GM04503 (cell line): ENCODE measurements at regions not wholly inside any gene's neighbourhood (a gene's known extent, or its start where the extent isn't known, plus 50 kb on each side); places are given as distances from the start of the nearest gene placed in this dataset.
A peak's percentile ranks its signal among the peaks of the same experiment; 100 is the strongest.

Experiments
- DNase-seq: peaks from one replicate; pipeline ENCODE4 v3.0.0-alpha.2; 2012; ENCODE audit warnings: low read depth

DNA sequence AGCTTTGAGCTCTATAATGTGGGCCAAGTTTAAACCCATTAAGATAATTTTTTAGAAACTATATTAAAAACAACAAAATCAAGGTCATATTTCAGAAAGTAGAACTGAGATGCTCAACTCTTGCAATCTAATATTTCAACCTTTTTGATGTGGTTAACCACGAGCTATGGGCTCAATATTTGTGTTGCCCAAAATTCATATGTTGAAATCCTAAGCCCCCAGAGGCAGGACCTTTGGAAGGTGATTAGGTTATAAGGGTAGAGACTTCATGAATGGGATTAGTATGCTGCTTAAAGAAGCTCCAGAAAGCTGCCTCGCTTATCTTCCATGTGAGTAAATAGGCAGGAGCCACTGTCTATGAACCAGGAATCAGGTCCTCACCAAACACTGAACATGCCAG is 284.4 kb downstream of the CRPPA start:
- no peak for DNase-seq

DNA sequence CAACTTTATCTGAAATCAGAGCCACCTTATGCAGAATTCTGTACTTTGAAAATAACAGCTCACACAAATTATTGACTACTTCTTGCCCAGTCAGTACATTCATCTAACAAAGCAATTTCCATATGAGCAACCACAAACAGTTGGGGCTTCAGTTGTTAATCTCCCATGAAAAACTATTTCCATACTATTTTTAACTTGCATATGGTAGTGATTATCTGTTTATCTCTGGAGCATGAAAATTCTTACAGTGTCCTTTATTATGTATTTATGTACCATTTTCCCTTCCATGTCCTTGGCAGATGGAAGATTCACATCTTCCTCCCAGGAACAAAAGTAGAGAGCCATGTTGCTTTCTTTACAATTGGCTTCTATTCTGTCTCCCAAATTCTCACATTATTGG is 285.7 kb downstream of the CRPPA start:
- no peak for DNase-seq

DNA sequence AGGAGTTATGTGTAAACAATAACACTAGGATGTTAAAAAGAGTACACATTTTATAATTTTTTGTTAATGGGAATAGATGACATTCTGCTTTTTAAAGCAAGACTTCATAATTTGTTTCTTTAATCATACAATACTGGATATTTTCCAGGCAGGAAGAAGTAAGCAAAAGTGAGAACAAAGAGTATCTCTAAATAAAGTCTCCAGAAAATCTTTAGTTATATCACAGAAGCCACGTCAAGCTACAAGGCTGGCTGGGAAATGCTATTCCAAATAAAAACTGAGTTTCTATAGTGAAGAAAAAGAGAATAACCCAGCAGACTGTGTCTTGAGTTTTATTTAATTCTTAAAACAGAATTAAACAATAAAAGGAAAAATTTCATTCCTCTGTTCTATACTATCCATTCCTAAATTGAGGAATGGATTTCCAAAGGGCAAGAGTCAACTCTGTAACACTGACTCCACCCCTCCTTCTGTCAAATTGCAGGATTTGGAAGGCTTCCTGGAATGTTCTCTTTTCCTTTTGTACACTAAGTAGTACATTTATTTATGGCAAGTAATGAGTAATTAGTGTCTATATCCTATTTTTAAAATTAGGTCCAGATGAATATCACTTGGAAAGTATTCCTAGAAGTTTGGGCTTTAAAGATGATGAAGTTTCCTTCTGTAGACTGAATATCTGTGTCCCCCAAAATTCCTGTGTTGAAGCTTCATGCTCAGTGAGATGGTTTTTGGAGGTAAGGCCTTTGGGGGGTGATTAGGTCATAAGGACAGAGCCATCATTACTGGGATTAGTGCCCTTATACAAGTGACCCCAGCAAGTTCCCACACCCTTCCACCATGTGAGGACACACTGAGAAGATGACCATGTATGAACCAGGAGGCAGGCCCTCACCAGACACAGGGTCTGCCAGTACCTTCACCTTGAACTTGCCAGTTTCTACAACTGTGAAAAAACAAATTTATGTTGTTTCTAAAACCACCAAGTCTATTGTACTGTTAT is 290.9 kb downstream of the CRPPA start:
- peak; percentile 42 for DNase-seq

DNA sequence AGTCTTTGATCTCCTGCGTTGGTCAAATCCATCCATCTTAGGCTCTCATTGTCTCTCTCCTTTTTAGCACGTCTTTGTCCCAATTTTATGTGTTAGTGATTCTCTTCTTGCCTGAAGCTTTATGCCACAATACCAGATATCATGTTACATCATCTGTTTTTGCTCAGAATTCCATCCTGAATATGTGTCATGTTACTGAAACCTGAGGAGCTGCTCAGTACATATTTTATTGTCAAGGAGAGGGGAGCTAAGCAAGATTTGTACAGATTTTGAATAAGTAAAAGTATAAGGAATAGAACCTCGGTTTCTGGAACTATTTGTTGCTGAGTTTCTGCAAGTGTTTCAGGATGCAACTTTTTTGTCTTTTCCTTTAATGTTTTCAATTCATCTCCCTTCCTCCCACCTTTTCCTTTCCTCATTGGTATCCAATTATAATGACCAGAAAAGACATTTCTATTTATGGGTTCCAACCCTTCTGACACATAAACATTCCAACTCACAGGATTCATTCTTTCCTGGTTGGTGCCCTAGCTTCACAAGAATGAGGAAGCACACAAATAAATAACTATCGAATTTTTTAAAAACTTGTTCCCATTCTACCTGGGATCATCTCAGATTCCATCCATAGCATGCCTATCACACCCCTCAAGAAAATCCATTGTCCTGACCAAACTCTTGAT is 291.8 kb downstream of the CRPPA start:
- DNase-seq: peak; percentile 85

DNA sequence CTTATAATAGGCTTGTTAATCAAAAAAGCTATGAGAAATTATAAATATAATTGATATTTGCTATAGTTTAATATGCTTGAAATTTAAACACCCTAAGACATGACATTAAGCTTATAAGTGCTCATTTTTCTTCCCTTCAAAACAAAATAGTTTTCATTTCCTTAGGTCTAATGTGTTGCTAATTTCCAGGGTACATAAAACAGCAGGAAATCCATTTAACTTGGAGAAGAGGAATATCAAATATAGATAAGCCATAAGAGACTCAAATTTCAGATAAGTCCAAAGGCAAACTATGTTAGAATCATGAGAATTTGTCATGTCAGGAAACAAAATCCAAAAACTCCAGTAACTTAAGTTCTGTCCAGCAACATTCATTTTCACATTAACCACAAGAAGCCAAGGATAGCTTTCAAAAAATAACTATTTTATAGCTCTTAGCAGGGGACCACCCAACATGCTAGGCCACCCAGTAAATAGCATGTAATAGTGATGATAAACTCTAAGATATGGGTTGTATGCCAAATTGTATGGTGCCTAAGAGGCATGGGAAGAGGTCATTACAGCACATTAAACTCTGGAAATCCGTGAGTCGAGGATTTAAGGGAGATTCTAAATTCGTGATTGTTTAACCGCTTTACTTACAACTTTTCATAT is 298.1 kb downstream of the CRPPA start:
- no peak for DNase-seq

DNA sequence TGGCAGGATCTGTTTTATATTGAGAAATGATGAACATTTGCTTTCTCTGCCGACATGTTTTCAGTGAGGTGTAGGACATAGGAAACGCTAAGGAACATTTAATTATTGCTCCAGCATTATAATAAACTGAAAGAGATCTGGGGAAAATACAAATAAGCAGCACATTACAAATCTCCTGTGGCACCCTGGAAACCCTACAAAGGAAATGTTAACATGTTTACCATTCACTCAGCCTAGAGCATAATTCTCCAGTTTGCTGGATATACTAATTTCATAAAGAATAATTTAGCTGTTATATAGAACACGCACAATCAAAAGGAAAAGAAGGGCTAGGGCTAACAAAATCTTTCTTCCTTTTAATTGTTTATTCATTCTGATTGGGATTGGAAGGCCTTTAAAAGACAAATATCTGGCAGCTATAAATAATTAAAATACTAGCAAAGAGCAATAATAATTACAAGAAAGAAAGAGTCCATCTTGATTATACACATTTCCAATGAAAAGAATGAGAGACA is 299.4 kb downstream of the CRPPA start:
- DNase-seq: no peak

DNA sequence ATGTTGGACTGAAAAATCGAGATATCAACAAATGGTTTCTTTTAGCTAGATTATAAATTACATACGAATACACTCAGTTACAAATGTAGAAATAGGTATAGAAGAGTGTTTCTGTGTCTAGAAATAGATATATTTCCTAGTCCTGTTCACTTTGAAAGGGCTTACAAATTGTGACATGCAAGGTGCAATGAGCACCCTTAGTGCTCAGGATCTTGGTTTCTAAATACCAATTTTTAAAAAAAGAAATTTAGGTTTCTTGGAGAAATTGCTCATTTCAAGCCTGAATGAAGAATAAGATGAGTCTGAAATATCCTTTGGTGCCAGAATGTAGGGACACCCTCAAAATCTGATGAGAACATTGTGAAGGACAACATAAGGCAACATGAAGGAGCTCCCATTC is 306.0 kb downstream of the CRPPA start:
- DNase-seq: no peak

DNA sequence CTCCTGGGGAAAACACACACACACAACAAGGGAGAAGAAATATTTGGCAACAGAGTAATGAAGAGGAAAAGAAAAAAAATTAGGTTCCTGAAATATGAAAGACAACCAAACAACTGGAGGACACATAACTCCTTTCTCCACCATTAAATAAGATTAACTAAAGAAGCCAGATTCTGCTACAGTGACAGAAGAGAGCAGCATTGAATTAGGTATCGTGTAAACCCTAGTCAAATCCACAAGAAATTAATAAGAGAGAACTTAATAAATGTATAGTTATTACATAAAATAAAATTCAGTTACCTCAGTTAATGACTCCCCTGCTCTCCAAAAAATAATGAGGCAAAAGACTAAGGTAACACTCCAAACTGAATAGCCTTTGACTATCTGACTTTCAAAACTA is 306.7 kb downstream of the CRPPA start:
- DNase-seq: no peak

DNA sequence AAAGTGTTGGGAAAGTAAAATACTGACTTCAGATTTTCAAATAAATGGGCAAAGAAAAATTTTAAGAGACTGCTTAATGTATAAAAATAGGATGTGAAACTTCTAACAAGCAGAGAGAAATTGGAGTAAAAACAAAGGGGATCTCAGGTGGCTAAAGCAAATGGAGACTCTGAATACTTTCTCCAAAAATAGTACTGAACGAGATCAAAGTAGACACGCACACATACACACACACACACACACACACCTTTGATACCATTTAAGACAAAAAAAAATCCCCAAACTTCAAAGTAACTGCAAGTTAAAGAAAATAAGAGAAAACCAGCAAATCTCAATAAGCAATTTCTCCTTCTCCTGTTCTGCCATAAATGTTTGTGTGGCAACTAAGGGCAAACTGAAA is 307.3 kb downstream of the CRPPA start:
- DNase-seq: no peak

DNA sequence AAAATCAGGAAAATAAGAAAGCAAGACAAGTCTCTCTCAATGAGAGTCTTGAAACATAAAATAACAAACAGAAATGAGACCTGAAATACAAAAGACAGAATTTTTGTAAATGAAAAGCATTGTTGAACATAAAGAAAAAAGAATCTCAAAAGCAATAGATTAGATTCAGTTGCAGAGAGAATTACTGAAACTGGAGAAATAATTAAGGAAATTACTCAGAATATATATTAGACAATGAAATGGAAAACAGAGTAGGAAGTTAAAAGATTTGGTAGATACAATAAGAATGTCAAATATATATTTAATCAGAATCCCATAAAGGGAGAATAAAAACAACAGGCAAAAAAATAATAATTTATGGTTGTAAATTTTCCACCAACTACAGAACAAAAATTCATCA is 308.3 kb downstream of the CRPPA start:
- DNase-seq: no peak

DNA sequence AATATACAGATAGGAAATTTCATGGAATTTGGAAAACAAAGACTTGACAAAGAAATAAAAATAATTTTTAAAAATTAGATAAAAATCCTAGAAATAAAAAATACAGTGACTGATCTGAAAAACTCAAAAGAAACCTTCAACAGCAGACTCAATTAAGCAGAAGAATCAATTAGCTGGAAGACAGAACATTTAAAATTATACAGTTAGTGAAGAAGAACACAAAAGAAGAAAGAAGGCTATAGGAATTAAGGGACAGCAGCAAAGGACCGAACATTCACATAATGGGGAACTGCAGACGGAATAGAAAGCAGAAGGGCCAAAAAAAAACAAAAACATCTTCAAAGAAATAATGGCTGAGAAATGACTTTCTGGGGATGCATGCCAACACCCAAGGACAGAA is 314.5 kb downstream of the CRPPA start:
- DNase-seq: no peak

DNA sequence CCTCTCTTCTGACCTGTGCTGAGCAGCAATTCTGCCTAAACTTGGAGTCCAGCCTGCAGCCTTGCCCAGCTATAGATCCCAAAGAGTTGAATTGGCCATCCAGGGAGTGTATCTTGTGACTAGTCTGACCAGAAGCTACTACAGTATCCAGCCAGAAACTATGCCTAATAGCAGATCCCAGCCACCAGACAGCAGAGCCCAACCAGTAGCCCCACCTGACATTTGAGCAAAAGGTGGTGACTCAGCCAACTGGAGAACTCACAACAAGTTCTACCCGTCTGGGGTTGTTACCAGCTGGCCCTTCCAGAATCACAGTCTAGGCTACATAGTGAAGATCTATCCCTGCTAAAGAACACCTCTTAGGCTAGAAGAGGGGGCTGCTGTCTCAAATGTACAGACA is 315.0 kb downstream of the CRPPA start:
- DNase-seq: no peak

DNA sequence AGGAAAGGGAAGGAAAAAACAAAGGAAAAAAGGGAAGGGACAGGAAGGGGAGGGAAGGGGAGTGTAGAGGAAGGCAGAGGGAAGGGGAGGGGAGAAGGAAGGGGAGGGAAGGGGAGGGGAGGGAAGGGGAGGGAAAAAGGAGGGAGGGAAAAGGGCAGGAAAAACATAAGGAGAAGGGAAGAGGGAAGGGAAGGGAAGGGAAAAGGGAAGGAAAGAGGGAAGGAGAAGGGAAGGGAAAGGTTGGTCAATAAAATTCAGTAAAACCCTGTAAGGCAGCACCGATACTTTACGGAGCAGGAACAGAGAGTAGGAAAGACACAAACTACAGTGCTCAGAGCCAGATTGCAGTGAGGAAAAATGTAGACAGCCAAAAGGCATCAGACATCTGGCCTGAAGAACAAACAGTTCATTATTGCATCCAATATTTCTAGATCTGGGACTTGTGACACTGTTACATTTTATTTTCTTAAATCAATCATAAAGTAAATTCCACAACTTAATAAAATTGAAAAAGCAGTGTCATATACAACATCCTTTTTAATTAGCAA is 322.0 kb downstream of the CRPPA start:
- DNase-seq: no peak

DNA sequence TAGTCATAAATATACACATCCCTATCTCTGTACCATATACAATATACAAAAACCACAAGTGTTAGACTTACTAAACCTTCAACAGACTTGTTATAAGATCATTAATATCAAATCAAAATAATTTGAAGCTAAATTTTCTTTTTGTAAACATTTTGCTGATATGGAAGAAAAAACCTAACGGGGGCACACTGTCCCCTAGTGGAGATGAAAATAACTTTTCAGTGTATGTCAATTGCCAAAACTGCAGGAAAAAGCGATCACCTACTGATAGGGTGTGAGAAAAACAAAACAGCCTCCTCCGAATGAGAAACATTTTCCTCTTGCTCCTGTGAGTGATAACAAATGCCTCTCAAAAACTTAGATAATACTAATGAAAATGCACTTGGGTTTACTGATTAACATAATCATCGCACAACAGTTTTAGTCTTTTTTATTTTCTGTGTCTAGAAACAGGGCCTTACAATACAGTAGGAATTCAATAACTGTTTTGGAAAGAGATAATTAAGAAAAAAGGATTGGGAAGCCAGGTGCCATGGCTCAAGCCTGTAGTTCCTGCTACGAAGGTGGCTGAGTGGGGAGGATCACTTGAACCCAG is 322.7 kb downstream of the CRPPA start:
- DNase-seq: no peak

DNA sequence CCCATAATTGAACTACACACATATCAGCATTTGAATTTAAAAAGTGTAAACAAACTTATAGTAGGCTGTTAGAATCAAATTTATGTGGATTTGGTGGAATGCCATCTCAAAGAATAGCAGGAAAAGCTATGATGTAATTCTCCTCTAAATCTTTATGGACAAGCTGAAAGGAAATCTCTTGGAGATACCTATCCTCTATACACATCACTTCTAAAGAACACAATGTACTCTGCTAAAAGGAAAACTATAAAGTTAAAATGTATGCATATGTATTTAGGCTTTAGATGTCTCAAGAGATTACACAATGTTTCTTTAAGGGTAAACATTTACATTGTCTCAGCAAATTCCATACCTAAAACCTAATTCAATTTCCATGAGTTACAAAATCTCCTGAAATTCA is 323.3 kb downstream of the CRPPA start:
- no peak for DNase-seq

DNA sequence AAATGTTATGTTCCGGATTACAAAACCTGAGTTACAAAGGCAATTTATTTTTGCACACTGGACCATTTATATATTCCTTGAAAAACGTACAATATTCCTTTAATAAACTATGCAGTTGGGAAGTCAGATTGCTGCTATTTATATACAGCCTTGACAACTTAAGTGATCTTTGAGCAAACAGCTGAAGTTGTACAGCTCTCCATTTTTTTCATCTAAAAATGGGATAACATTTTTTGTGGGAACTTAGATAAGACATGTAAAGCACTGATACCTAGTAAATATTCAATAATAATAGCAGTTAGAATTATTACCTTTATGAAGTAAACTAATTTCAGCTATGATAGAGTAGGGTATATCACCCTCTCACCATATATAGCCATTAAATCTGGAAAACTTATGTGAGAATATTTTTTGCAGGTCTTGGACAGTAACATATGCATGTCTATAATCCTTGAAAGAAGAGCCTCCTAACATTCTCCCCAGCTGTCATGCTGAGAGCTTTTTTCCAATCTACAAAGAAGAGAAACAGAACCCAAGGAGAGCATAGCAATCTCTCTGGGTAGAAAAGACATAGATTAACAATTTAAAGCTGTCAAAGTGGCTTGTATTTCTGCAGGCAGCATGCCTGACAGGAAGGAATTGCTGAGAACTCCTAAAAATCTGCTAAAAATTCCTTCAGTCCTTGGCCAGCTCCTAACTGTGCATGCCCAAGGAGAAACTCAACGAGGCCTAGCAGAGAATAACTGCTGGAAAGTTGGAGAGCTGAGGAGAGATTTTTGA is 326.0 kb downstream of the CRPPA start:
- DNase-seq: no peak

DNA sequence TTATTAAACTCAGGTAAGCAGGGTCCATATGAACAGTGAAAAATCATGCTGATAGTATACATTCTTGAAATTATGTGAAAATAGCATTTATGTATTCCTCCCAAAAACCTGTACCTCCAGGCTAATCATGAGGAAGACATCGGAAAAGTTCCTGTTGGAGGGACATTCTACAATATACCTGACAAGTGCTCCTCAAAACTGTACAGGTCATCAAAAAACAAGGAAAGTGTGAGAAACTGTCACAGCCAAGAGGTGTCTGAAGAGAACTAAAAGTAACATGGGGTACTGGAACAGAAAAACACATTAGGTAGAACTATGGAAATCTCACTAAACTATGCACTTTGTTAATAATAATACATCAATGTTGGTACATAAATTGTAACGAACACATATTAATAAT is 326.7 kb downstream of the CRPPA start:
- no peak for DNase-seq

DNA sequence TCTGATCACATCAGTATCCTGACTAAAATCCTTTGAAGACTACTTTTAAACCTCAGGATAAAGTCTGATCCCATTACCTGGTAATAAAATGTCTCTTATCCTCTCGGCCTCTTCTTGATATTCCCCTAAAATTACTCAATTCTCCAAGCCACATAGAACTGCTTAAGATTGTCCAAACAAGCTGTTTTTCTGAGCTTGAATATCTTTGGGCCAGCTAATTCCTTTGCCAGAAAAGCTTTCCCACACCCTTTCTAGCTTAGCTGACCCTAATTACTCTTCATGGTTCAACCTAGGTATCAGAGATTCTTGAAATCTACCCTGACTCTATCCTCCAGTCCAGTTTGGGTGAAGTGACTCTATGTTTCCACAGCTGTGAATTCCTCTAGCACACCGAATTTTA is 328.6 kb downstream of the CRPPA start:
- no peak for DNase-seq

DNA sequence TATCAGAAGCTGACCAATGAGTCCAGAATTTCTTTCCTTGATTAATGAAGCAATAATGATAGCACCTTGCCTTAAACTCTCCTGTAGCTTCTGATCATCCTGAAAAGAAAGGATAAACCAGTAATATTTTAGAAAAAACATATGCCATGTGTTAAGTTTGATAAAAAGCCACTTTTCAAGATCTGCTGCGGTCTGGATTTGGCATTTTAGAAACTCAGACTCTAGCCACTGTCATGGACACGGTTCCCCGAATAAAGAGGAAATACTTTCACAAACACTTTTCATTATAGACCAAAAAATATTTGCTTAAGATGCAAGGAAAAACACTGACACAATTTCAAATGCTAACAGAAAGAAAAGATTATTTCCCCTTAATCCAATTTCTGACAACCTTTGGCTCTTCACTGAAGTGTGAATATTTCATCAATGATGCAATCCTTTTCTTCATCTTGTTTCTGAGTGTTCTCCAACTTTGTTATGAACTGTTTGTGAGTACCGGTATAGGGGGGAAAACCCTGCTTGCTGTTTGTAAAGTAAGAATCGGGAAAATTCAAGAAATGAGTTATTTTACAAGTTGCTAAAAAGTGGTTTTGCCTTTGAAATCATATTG is 329.5 kb downstream of the CRPPA start:
- DNase-seq: no peak

DNA sequence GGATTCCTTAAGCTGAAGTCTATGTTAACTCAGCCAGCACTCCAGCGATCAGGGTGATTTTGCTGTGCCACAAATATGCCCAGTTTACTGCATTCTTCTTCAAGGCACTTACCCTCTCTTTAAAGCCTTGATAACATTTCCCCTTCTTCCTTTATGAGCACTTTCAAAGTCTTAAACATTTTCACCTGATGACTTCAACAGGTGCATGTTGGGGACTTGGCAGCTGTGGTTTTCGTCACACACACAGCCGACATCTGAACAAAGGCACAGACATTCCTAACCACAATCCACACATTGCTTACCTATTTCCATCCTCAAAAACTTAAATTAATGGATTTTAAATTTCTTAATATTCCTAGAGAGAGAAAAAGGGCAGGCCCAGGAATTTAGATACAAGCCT is 331.5 kb downstream of the CRPPA start:
- DNase-seq: no peak

DNA sequence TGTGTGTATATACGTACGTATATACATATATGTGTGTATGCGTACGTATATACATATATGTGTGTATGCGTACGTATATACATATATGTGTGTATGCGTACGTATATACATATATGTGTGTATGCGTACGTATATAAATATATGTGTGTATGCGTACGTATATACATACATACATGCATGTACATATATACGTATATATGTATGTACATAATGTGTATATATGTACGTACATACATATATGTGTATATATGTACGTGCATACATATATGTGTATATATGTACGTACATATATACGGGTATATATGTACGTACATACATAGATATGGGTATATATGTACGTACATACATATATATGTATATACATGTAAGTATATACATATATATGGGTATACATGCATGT is 332.1 kb downstream of the CRPPA start:
- no peak for DNase-seq
